IPS DF 6.9 (cell line): ENCODE measurements at regions not wholly inside any gene's neighbourhood (a gene's known extent, or its start where the extent isn't known, plus 50 kb on each side); places are given as distances from the start of the nearest gene placed in this dataset.

ENCODE experiments used
- DNase-seq: peaks from one replicate; pipeline ENCODE4 v3.0.0-alpha.2; 2013; ENCODE audit warnings: low read depth, low spot score
- H3K27ac ChIP-seq: one replicate; pipeline ENCODE4 v1.5.1; 2013; ENCODE audit warnings: low read length, control low read depth
- H3K27me3 ChIP-seq: 2 replicates; pipeline ENCODE4 v1.6.1; 2013; ENCODE audit warnings: mild to moderate bottlenecking, low read length; ENCODE audit not compliant: control insufficient read depth, insufficient read depth
- H3K36me3 ChIP-seq: 2 replicates; pipeline ENCODE4 v1.6.1; 2013; ENCODE audit warnings: low read length; ENCODE audit not compliant: control insufficient read depth, insufficient read depth
- H3K4me1 ChIP-seq: 2 replicates; pipeline ENCODE4 v1.6.1; 2013; ENCODE audit warnings: low read length; ENCODE audit not compliant: control insufficient read depth, insufficient read depth
- H3K4me3 ChIP-seq: 2 replicates; pipeline ENCODE4 v1.5.1; 2013; ENCODE audit warnings: mild to moderate bottlenecking, low read length
- H3K9me3 ChIP-seq: 2 replicates; pipeline ENCODE4 v1.6.1; 2013; ENCODE audit warnings: low read length, inconsistent platforms; ENCODE audit not compliant: control insufficient read depth, insufficient read depth
- WGBS: extraction: QIAGEN DNeasy Blood & Tissue Kit; methylation state at CpG from one replicate; pipeline ENCODE4 v1.1.7; 2013; ENCODE audit warnings: mixed read lengths, missing lambda C conversion rate; ENCODE audit not compliant: insufficient read length, insufficient coverage; 5-methylcytosine and 5-hydroxymethylcytosine counted together

- Histone ChIP-seq H3K4me1 (no peaks in the 10 kb centered on the region), H3K36me3 (no peaks in the 10 kb centered on the region), H3K27me3 (no peaks in the 10 kb centered on the region), H3K9me3 (no peaks in the 10 kb centered on the region), H3K27ac (no peak overlapping the region), H3K4me3 (no peak overlapping the region)
- no CpG with 5 or more reads among the region's 7 CpGs for WGBS
- DNase-seq, result no peak
Observed at GRCh38 chr1:184158896-184159681, 107.6 kb downstream of the TSEN15 start.

GRCh38 chr1:184160236-184160635 is 108.7 kb downstream of the TSEN15 start:
- no peak for DNase-seq

GRCh38 chr1:184161071-184161698 is 109.7 kb downstream of the TSEN15 start:
- Histone ChIP-seq H3K27me3 (no peaks in the 10 kb centered on the region), H3K4me1 (no peaks in the 10 kb centered on the region), H3K9me3 (no peaks in the 10 kb centered on the region), H3K27ac (no peak overlapping the region), H3K4me3 (no peak overlapping the region), H3K36me3 (no peaks in the 10 kb centered on the region)
- DNase-seq, result no peak
- no CpG with 5 or more reads among the region's 3 CpGs for WGBS

More at GRCh38 chr1:184160236-184160635, 108.7 kb downstream of the TSEN15 start:
- Histone ChIP-seq H3K4me3 (no peak overlapping the region), H3K27ac (no peak overlapping the region), H3K4me1 (no peaks in the 10 kb centered on the region), H3K36me3 (no peaks in the 10 kb centered on the region), H3K27me3 (no peaks in the 10 kb centered on the region), H3K9me3 (no peaks in the 10 kb centered on the region)
- no CpG with 5 or more reads among the region's 2 CpGs for WGBS

GRCh38 chr1:184162281-184162680 is 110.8 kb downstream of the TSEN15 start:
- H3K4me1 ChIP-seq, result no peaks in the 10 kb centered on the region
- H3K4me3 ChIP-seq, result no peak overlapping the region
- no peak overlapping the region for H3K27ac ChIP-seq
- no peaks in the 10 kb centered on the region for H3K27me3 ChIP-seq
- WGBS, result no CpG with 5 or more reads among the region's 9 CpGs
- H3K9me3 ChIP-seq, result no peaks in the 10 kb centered on the region
- no peak for DNase-seq
- H3K36me3 ChIP-seq, result no peaks in the 10 kb centered on the region

GRCh38 chr1:184163674-184164465 is 112.3 kb downstream of the TSEN15 start:
- Histone ChIP-seq H3K4me3 (no peak overlapping the region), H3K9me3 (no peaks in the 10 kb centered on the region), H3K27me3 (no peaks in the 10 kb centered on the region), H3K36me3 (no peaks in the 10 kb centered on the region), H3K4me1 (no peaks in the 10 kb centered on the region), H3K27ac (no peak overlapping the region)
- WGBS, result no CpG with 5 or more reads among the region's 3 CpGs
- DNase-seq, result no peak

GRCh38 chr1:184164536-184164935 is 113.0 kb downstream of the TSEN15 start:
- Histone ChIP-seq H3K4me1 (no peaks in the 10 kb centered on the region), H3K27me3 (no peaks in the 10 kb centered on the region), H3K27ac (no peak overlapping the region), H3K36me3 (no peaks in the 10 kb centered on the region), H3K9me3 (no peaks in the 10 kb centered on the region), H3K4me3 (no peak overlapping the region)
- no peak for DNase-seq
- WGBS, result no CpG with 5 or more reads among the region's 1 CpG

GRCh38 chr1:184166485-184166884 is 115.0 kb downstream of the TSEN15 start:
- Histone ChIP-seq H3K27me3 (no peaks in the 10 kb centered on the region), H3K4me1 (no peaks in the 10 kb centered on the region)
- no CpG with 5 or more reads among the region's 3 CpGs for whole genome bisulfite sequencing

GRCh38 chr1:184167352-184167751 is 115.8 kb downstream of the TSEN15 start:
- Histone ChIP-seq H3K36me3 (no peaks in the 10 kb centered on the region), H3K4me1 (no peaks in the 10 kb centered on the region)
- WGBS, result no CpG with 5 or more reads among the region's 1 CpG

More at GRCh38 chr1:184166485-184166884, 115.0 kb downstream of the TSEN15 start:
- DNase-seq, result no peak
- Histone ChIP-seq H3K9me3 (no peaks in the 10 kb centered on the region), H3K36me3 (no peaks in the 10 kb centered on the region), H3K4me3 (no peak overlapping the region), H3K27ac (no peak overlapping the region)

GRCh38 chr1:184170719-184171118 is 119.2 kb downstream of the TSEN15 start:
- no peaks in the 10 kb centered on the region for H3K27me3 ChIP-seq
- H3K36me3 ChIP-seq, result no peaks in the 10 kb centered on the region
- no peak overlapping the region for H3K4me3 ChIP-seq

More at GRCh38 chr1:184167352-184167751, 115.8 kb downstream of the TSEN15 start:
- Histone ChIP-seq H3K27ac (no peak overlapping the region), H3K4me3 (no peak overlapping the region), H3K27me3 (no peaks in the 10 kb centered on the region), H3K9me3 (no peaks in the 10 kb centered on the region)
- no peak for DNase-seq

GRCh38 chr1:184176058-184176457 is 124.5 kb downstream of the TSEN15 start:
- no CpG with 5 or more reads among the region's 2 CpGs for WGBS
- H3K27ac ChIP-seq, result no peak overlapping the region
- no peaks in the 10 kb centered on the region for H3K27me3 ChIP-seq
- no peaks in the 10 kb centered on the region for H3K36me3 ChIP-seq
- H3K9me3 ChIP-seq, result no peaks in the 10 kb centered on the region
- no peak for DNase-seq
- H3K4me1 ChIP-seq, result no peaks in the 10 kb centered on the region
- no peak overlapping the region for H3K4me3 ChIP-seq

More at GRCh38 chr1:184170719-184171118, 119.2 kb downstream of the TSEN15 start:
- H3K4me1 ChIP-seq, result no peaks in the 10 kb centered on the region
- DNase-seq, result no peak
- H3K9me3 ChIP-seq, result no peaks in the 10 kb centered on the region
- no peak overlapping the region for H3K27ac ChIP-seq
